ENCODE measurements at regions not wholly inside any gene's neighbourhood (a gene's known extent, or its start where the extent isn't known, plus 50 kb on each side); places are given as distances from the start of the nearest gene placed in this dataset.

DNA sequence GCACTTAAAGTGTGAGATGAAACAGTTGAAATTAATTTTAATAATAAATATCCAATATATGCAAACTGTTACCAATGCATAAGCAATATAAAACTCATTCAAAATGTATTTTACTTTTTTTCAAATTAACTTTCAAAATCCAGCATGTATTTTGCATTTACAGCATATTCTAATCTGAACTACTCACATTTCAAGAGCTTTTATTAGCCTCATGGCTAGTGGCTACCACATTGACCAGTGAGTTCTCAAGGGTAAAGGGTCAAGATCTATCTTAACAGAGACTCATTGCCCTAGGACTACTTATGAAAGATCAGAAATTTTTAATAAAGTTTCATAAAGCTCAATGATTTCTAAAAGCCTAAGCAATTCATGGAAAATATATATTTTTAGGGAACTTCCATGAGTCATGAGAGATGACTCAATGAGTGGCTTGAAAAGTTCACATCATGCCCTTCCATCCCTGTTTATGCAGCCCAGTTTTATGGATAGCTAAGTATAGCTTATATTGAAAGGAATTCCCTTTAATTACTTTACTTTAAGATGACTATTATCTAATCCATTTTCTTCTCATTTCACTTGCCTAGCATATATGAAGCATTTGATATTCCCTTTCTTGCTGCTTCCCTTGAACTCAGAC lies 608.6 kb downstream of the SLCO4C1 start:
- H4K91ac ChIP-seq (ENCODE audit: insufficient read length, low read depth, low read length) = no peak overlapping the region
- no peak overlapping the region for H3K4me3 Mint-ChIP-seq
- H3K79me2 ChIP-seq (ENCODE audit: insufficient read depth, low read length) = no peaks in the 10 kb centered on the region
- H3K14ac ChIP-seq (ENCODE audit: insufficient read depth, low read length) = no peak overlapping the region
- H3K27ac Mint-ChIP-seq = no peak overlapping the region
- no peaks in the 10 kb centered on the region for H3K9me3 Mint-ChIP-seq
- no peak overlapping the region for H2BK15ac ChIP-seq (ENCODE audit: low read depth, low read length)
- H2AK5ac ChIP-seq (ENCODE audit: insufficient read length, low read length) = no peak overlapping the region
- no peaks in the 10 kb centered on the region for H3K9me3 ChIP-seq (ENCODE audit: control insufficient read depth, low read depth, low read length)
- no peak overlapping the region for H2BK5ac ChIP-seq (ENCODE audit: insufficient read length, low read length)
- H2AFZ ChIP-seq (ENCODE audit: low read length) = no peak overlapping the region
- H4K20me1 ChIP-seq (ENCODE audit: control insufficient read depth, insufficient read depth, insufficient read length) = no peaks in the 10 kb centered on the region
- no peaks in the 10 kb centered on the region for H3K27me3 Mint-ChIP-seq (ENCODE audit: low read depth)
- H3K56ac ChIP-seq (ENCODE audit: insufficient read length, low read depth, low read length) = no peak overlapping the region
- H2BK12ac ChIP-seq (ENCODE audit: insufficient read length, low read depth, low read length) = no peak overlapping the region
- H2BK20ac ChIP-seq (ENCODE audit: low read depth, low read length, poor library complexity, severe bottlenecking) = no peak overlapping the region
- no peak overlapping the region for H3K4me2 ChIP-seq (ENCODE audit: insufficient read depth, insufficient read length, low read length)
- H3K23ac ChIP-seq (ENCODE audit: insufficient read length, low read depth, low read length) = no peak overlapping the region
- no peaks in the 10 kb centered on the region for H3K23me2 ChIP-seq (ENCODE audit: insufficient read length, low read depth, low read length, poor library complexity, severe bottlenecking)
- H3K27me3 ChIP-seq (ENCODE audit: insufficient read depth, low read length) = no peaks in the 10 kb centered on the region
- H3K18ac ChIP-seq (ENCODE audit: insufficient read length, low read depth, low read length) = no peak overlapping the region
- H4K8ac ChIP-seq (replicated peaks; ENCODE audit: insufficient read length, low read depth, low read length) = no peak overlapping the region
- no peak overlapping the region for H3K4ac ChIP-seq (ENCODE audit: low read depth, low read length)
- TF ChIP-seq, protein P1, sequence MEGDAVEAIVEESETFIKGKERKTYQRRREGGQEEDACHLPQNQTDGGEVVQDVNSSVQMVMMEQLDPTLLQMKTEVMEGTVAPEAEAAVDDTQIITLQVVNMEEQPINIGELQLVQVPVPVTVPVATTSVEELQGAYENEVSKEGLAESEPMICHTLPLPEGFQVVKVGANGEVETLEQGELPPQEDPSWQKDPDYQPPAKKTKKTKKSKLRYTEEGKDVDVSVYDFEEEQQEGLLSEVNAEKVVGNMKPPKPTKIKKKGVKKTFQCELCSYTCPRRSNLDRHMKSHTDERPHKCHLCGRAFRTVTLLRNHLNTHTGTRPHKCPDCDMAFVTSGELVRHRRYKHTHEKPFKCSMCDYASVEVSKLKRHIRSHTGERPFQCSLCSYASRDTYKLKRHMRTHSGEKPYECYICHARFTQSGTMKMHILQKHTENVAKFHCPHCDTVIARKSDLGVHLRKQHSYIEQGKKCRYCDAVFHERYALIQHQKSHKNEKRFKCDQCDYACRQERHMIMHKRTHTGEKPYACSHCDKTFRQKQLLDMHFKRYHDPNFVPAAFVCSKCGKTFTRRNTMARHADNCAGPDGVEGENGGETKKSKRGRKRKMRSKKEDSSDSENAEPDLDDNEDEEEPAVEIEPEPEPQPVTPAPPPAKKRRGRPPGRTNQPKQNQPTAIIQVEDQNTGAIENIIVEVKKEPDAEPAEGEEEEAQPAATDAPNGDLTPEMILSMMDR (conservative IDR thresholded peaks at IDR 0.05) = no peak
- H3K9ac ChIP-seq (ENCODE audit: extremely low read depth, insufficient read length, low read length) = no peak overlapping the region
- H3K27ac ChIP-seq (ENCODE audit: insufficient read length, low read depth, low read length) = no peak overlapping the region
- no peaks in the 10 kb centered on the region for H3K4me1 ChIP-seq (ENCODE audit: insufficient read depth, low read length)
- H3K4me1 Mint-ChIP-seq = peaks cover 24 to 45% of the 10 kb centered on the region in 2 experiments
- no peak overlapping the region for H3T11ph ChIP-seq (ENCODE audit: low read length)
- no peak overlapping the region for H2BK120ac ChIP-seq (ENCODE audit: low read depth, low read length, poor library complexity, severe bottlenecking)
- no peak overlapping the region for H4K5ac ChIP-seq (ENCODE audit: insufficient read length, low read depth, low read length)
- H3K79me1 ChIP-seq (ENCODE audit: insufficient read depth, low read depth, low read length, poor library complexity, severe bottlenecking) = no peaks in the 10 kb centered on the region
- no peak for DNase-seq
- no peaks in the 10 kb centered on the region; a peak in 1 of 7 replicates for H3K36me3 Mint-ChIP-seq (ENCODE audit: insufficient read depth in 1 of 3, low read depth in 3 of 3)

Measured in H9 (cell line).